GM03348 (cell line): ENCODE measurements at regions not wholly inside any gene's neighbourhood (a gene's known extent, or its start where the extent isn't known, plus 50 kb on each side); places are given as distances from the start of the nearest gene placed in this dataset.

ENCODE experiments used
- DNase-seq: peaks from one replicate; pipeline ENCODE4 v3.0.0; 2012; ENCODE audit warnings: low spot score

- no peak for DNase-seq
Observed at GRCh38 chr12:47560415-47560814, 145.4 kb downstream of the RPAP3 start.

GRCh38 chr12:47558625-47559345 lies 147.0 kb downstream of the RPAP3 start:
- DNase-seq = no peak

- DNase-seq = no peak
Observed at GRCh38 chr12:47557386-47557785, 148.4 kb downstream of the RPAP3 start.

GRCh38 chr12:47556261-47557030 lies 149.4 kb downstream of the RPAP3 start:
- no peak for DNase-seq

- DNase-seq = no peak
Observed at GRCh38 chr12:47554046-47554653, 151.7 kb downstream of the RPAP3 start.

GRCh38 chr12:47553266-47553665 lies 152.6 kb downstream of the RPAP3 start:
- DNase-seq = no peak

GRCh38 chr12:47551426-47551851 lies 154.4 kb downstream of the RPAP3 start:
- DNase-seq = peak; percentile 24

- no peak for DNase-seq
Observed at GRCh38 chr12:47549258-47549657, 156.6 kb downstream of the RPAP3 start.

GRCh38 chr12:47548401-47548800 lies 157.4 kb downstream of the RPAP3 start:
- DNase-seq = no peak

GRCh38 chr12:47547077-47547476 lies 158.8 kb downstream of the RPAP3 start:
- peak; percentile 69 for DNase-seq

GRCh38 chr12:47545938-47546609 lies 159.8 kb downstream of the RPAP3 start:
- DNase-seq = no peak

GRCh38 chr12:47534695-47535094 lies 171.1 kb downstream of the RPAP3 start:
- DNase-seq = peak; percentile 37

GRCh38 chr12:47530050-47530449 lies 175.8 kb downstream of the RPAP3 start:
- no peak for DNase-seq

- no peak for DNase-seq
Observed at GRCh38 chr12:47527816-47528215, 178.0 kb downstream of the RPAP3 start.

GRCh38 chr12:47520029-47520428 lies 185.8 kb downstream of the RPAP3 start:
- DNase-seq = no peak

GRCh38 chr12:47517122-47517521 lies 188.7 kb downstream of the RPAP3 start:
- no peak for DNase-seq

GRCh38 chr12:47509398-47509851 lies 196.4 kb downstream of the RPAP3 start:
- DNase-seq = peak; percentile 57

- DNase-seq = peak; percentile 12
Observed at GRCh38 chr12:47507221-47507620, 198.6 kb downstream of the RPAP3 start.

GRCh38 chr12:47504775-47505446 lies 200.9 kb downstream of the RPAP3 start:
- peak; percentile 56 for DNase-seq

- DNase-seq = no peak
Observed at GRCh38 chr12:47493801-47494200, 212.0 kb downstream of the RPAP3 start.

- peak; percentile 51 for DNase-seq
Observed at GRCh38 chr12:47491516-47492305, 214.1 kb downstream of the RPAP3 start.
